GM23338 (cell line): ENCODE measurements at regions not wholly inside any gene's neighbourhood (a gene's known extent, or its start where the extent isn't known, plus 50 kb on each side); places are given as distances from the start of the nearest gene placed in this dataset.

ENCODE experiments used
- EZH2 ChIP-seq: fragments of 200-600 bp; sonication (generic); IDR thresholded peaks from one replicate; pipeline ENCODE4 v1.8.0; 2017; ENCODE audit warnings: antibody characterized with exemption, mild to moderate bottlenecking, low read depth; ENCODE audit not compliant: unreplicated experiment
- EZH2phosphoT487 ChIP-seq: fragments of 200-600 bp; sonication (generic); IDR thresholded peaks from one replicate; pipeline ENCODE4 v1.8.1; 2018; ENCODE audit warnings: antibody characterized with exemption; ENCODE audit not compliant: unreplicated experiment
- POLR2AphosphoS5 ChIP-seq: IDR thresholded peaks from 2 replicates; pipeline ENCODE4 v1.6.1; 2016; ENCODE audit warnings: antibody characterized with exemption, low read depth
- TF ChIP-seq, protein P1 (sequence below), 2 experiments: fragments of 200-600 bp in 1 of 2; sonication (generic) in 1 of 2; conservative IDR thresholded peaks; 2 replicates each; pipeline versions ENCODE4 v1.5.1 to v1.6.1; 2016 to 2017; ENCODE audit warnings: antibody characterized with exemption in 2 of 2, low read depth in 2 of 2, mild to moderate bottlenecking in 2 of 2, moderate library complexity in 1 of 2
- TF ChIP-seq, protein P2 (sequence below): IDR thresholded peaks from one replicate; pipeline ENCODE4 v1.6.1; 2018; ENCODE audit warnings: antibody characterized with exemption; ENCODE audit not compliant: unreplicated experiment

- no peak for TF ChIP-seq EZH2phosphoT487
- TF ChIP-seq, protein P1, sequence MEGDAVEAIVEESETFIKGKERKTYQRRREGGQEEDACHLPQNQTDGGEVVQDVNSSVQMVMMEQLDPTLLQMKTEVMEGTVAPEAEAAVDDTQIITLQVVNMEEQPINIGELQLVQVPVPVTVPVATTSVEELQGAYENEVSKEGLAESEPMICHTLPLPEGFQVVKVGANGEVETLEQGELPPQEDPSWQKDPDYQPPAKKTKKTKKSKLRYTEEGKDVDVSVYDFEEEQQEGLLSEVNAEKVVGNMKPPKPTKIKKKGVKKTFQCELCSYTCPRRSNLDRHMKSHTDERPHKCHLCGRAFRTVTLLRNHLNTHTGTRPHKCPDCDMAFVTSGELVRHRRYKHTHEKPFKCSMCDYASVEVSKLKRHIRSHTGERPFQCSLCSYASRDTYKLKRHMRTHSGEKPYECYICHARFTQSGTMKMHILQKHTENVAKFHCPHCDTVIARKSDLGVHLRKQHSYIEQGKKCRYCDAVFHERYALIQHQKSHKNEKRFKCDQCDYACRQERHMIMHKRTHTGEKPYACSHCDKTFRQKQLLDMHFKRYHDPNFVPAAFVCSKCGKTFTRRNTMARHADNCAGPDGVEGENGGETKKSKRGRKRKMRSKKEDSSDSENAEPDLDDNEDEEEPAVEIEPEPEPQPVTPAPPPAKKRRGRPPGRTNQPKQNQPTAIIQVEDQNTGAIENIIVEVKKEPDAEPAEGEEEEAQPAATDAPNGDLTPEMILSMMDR (conservative IDR thresholded peaks at IDR 0.05; ENCODE audit: low read depth in 2 of 2): no peak
- TF ChIP-seq, protein P2, sequence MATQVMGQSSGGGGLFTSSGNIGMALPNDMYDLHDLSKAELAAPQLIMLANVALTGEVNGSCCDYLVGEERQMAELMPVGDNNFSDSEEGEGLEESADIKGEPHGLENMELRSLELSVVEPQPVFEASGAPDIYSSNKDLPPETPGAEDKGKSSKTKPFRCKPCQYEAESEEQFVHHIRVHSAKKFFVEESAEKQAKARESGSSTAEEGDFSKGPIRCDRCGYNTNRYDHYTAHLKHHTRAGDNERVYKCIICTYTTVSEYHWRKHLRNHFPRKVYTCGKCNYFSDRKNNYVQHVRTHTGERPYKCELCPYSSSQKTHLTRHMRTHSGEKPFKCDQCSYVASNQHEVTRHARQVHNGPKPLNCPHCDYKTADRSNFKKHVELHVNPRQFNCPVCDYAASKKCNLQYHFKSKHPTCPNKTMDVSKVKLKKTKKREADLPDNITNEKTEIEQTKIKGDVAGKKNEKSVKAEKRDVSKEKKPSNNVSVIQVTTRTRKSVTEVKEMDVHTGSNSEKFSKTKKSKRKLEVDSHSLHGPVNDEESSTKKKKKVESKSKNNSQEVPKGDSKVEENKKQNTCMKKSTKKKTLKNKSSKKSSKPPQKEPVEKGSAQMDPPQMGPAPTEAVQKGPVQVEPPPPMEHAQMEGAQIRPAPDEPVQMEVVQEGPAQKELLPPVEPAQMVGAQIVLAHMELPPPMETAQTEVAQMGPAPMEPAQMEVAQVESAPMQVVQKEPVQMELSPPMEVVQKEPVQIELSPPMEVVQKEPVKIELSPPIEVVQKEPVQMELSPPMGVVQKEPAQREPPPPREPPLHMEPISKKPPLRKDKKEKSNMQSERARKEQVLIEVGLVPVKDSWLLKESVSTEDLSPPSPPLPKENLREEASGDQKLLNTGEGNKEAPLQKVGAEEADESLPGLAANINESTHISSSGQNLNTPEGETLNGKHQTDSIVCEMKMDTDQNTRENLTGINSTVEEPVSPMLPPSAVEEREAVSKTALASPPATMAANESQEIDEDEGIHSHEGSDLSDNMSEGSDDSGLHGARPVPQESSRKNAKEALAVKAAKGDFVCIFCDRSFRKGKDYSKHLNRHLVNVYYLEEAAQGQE: no peak
- no peak for TF ChIP-seq POLR2AphosphoS5
- no peak for TF ChIP-seq EZH2
These were observed 225.7 kb upstream of the AJAP1 start for GRCh38 chr1:4428711-4429110.
